ENCODE measurements at regions not wholly inside any gene's neighbourhood (a gene's known extent, or its start where the extent isn't known, plus 50 kb on each side); places are given as distances from the start of the nearest gene placed in this dataset.
"Not testable (repeated sequence)": the region's sequence is repeated elsewhere in the genome, so short reads cannot be mapped to it uniquely, and the experiment has no call there.

DNA sequence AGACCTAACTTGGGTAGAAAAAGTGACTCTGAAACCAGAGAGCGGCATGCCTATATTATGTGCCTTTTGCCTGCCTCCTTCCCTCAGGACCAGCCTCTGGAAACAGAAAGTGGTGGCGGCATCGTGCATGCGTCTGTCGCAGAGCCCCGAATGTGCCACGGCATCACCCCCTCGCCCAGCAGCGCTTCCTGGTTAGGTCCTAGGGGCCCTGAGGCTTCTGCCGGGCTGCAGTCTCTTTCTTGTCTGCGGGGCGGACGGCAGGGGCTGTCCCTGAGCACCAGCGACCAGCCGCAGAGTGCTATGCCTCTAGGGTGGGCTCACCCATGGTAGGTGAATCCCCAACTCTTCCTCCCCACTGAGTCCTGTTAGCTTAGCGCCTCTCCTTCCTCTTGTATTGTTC, 68.7 kb downstream of the VSIG4 start:
- no peak for DNase-seq (ENCODE audit: low read depth)

DNA sequence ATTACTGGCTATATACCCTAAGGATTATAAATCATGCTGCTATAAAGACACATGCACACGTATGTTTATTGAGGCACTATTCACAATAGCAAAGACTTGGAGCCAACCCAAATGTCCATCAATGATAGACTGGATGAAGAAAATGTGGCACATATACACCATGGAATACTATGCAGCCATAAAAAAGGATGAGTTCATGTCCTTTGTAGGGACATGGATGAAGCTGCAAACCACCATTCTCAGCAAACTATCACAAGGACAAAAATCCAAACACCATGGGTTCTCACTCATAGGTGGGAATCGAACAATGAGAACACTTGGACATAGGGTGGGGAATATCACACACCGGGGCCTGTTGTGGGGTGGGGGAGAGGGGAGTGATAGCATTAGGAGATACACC, 72.7 kb downstream of the VSIG4 start:
- not testable (repeated sequence) for DNase-seq (ENCODE audit: low read depth)

DNA sequence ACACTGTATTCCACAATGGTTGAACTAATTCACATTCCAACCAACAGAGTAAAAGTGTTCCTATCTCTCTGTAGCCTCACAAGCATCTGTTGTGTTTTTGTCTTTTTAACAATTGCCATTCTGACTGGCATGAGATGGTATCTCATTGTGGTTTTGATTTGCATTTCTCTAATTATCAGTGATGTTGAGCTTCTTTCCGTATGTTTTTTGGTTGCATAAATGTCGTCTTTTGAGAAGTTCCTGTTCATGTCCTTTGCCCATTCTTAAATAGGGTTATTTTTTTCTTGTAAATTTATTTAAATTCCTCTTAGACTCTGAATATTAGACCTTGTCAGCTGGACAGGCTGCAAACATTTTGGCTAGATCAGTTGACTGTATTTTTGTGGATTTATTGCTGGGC, 78.2 kb downstream of the VSIG4 start:
- no peak for DNase-seq (ENCODE audit: low read depth)

DNA sequence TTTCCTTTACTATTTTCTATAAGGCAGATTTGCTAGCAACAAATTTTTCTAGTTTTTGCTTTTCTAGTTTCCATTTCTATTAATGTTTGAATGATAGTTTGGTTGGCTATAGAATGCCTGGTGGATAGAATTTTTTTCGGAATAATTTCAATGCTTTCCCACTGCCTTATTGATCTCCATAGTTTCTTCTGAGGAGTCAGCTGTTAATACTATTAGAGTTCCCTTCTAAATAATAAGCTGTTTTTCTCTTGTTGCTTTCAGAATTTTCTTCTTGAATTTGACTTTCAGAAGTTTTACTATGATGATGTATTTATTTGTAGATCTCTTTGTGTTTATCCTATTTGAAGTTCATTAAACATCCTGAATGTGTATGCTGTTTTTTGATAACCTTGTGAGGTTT, 91.8 kb downstream of the VSIG4 start:
- no peak for DNase-seq (ENCODE audit: low read depth)

DNA sequence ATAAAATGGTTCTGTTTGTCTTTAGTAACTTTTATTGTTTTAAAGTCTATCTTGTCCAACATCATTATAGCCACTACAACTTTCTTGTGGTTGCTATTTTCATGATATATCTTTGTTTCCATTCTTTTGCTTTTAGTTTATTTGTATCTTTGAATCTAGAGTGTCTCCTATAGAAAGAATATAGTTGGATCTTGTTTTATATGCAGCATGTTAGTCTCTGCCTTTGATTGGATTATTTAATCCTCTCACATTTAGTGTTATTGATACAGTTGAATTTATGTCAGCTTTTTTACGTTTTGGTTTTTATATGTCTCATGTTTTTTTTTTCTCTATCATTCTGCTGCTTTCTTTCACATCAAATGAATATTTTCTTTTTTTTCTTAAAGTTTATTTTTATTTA, 98.1 kb downstream of the VSIG4 start:
- no peak for DNase-seq (ENCODE audit: low read depth)

DNA sequence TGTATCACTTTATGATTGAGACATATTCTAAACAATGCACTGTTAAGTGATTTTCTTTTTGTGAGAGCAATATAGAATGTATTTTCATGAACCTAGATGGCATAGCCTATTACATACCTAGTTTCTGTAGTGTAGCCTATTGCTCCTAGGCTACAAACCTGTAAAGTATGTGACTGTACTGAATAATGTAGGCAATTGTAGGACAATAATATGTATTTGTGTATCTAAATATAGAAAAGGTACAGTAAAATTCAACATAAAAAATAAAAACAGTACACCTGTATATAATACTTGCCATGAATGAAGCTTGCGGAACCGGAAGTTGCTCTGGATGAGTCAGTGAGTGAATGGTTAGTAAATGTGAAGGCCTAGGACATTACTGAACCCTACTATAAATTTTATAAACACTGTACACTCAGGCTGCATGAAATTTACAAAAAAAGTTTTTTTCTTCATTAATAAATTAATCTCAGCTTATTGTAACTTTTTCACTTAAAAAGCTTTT, 106.7 kb downstream of the VSIG4 start:
- DNase-seq (ENCODE audit: low read depth): no peak

DNA sequence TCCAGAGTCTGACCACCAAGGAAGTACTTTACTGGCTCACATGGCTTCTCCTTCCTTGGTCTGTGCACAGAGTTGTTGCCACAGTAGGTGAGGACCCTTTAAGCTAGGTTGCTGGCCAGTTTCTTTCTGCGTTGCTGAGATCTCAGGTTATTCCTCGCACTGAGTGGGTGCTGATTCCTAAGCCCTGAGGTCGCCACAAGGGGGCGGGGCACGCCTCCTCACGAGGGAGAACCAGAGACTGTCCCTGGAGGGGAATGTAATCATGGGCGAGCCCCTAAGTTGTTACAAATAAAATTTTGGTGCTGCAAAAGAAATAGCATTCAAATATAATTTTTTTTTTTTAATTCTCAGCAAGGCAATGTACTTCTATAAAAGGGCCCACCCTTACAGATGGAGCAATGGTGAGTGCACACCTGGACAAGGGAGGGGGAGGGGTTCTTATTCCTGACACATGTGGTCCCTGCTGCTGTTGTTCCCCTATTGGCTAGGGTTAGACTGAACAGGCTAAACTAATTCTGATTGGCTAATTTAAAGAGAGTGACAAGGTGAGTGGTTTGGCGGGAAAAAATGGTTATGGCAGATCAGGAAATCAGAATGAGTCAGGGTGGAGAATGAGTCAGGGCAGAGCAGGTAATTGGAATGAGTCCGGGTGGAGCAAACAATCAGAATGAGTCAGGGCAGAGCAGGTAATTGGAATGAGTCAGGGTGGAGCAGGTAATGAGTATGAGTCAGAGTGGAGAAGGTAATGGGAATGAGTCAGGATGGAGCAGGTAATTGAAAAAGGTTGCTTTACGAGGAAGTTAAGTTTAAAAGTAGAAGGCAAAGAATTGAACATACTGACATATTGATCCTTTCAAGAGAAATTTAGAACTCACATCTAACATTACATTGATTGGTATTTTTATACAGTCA, 107.5 kb downstream of the VSIG4 start:
- DNase-seq (ENCODE audit: low read depth): no peak

DNA sequence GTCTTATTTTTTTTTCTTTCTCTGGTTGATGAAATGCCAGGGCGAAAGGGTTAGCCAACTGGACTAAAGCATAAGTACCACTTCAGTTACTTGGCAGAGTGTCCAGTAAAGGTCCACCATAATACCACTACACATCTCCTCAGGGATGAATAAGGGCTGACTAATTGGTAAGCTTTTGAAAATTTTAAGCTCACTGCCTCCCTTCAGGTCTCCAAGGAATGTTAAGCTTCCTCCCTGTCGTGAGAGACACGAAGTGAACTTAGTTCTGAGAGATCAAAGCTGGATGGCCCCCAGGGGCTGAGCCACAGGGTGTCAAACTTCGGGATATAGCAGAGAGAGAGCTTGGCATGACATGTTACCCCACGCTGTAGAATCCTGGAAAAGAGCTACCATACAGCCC, 111.4 kb downstream of the VSIG4 start:
- no peak for DNase-seq (ENCODE audit: low read depth)

DNA sequence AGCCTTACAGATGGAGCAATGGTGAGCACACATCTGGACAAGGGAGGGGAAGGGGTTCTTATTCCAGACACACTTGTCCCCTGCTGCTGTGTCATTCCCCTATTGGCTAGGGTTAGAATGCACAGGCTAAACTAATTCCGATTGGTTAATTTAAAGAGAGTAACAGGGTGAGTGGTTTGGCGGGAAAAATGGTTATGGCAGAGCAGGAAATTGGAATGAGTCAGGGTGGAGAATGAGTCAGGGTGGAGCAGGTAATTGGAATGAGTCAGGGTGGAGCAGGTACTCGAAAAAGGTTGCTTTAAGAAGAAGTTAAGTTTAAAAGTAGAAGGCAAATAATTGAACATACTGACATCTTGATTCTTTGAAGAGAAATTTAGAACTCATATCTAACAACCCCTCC, 112.5 kb downstream of the VSIG4 start:
- not testable (repeated sequence) for DNase-seq (ENCODE audit: low read depth)

DNA sequence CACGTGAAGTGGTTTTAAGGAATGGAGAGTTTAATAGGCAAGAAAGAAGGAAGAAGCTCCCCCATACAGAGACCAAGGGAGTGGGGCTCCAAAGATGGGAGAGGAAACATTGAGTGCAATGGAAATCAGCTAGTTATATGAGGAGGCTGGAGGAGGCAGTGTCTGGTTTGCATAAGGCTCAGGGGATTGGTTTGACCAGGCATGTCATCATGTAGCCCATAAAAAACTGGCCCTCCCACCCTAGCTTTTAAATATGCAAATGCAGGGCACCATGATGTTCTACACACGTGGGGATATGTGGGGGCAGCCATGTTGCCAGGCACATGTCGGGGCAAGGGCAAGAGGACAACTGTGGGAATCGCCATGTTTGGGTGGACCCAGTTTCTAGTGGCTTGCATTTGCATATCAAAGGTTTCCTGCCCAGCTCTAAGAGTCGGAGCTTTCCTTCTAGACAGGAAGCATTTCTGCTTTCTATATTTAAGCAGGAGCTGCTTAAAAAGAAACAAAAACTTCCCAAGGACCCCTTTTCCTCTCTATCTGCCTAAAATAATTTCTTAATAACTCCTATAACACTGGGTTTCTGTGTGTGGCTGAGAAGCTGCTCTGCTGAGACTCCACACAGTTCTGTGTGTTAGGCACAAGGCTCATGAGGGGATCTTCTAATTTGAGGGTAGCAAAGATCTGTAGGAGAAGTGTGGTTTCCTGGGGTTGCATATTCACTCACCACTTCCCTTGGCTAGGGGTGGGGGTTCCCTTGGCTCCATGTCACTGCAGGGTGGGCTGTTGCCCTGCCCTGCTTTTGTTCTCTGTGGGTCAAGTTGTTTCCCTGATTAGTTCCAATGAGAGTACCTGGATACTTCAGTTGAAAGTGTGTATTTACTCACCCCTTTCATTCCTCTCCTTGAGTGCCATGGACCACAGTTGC, 113.5 kb downstream of the VSIG4 start:
- no peak for DNase-seq (ENCODE audit: low read depth)

DNA sequence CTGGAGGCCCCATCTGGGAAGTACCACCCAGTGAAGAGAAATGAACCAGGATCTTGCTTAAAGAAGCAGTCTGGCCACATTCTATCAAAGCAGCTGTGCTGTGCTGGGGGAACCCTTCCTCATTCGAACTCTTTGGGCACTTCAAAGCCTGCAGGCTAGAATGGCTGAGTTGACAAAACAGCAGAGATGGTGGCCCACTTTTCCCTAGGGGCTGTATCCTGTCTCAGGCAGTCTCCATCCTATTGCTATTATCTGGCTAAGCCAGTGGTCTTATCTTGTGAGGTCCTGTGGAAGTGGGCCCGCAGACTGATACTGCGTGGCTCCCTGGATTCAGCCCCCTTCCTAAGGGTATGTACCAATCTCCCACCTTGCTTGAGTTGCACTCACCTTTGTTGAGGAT, 114.3 kb downstream of the VSIG4 start:
- DNase-seq (ENCODE audit: low read depth): no peak

DNA sequence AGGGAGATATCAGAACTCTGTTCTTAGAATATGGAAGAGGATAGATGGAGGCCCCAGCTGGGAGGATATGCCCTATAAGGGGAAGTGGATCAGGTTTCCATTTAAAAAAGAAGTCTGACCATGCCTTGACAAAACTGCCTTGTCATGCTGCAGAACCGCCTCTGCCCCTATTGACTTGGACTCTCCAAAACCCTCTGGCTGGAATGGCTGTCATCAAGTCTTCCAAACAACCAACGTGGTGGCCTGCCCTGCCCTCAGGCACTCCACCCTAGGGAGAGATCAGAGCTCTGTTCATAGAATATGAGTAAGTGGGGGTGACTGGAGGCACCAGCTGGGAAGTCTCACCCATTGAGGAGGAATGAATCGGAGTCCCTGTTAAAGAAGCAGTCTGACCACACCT, 114.9 kb downstream of the VSIG4 start:
- no peak for DNase-seq (ENCODE audit: low read depth)

DNA sequence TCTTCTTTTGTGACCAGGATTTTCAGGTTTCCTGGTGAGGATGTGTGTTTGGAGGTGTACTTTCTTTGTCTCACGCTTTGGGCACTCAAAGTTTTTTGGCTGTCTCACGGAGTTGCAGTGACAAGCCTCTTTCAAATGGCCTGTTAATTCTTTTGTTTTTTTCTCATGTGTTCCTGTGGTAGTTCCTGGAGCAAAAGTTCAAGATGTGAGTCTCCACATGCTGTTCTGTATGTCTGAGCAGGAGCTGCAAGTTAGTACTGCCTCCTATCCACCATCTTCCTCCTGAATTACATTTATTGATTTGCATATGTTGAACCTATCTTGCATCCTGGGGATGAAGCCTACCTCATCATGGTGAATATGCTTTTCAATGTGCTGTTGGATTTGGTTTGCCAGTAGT, 118.5 kb downstream of the VSIG4 start:
- DNase-seq (ENCODE audit: low read depth): no peak

DNA sequence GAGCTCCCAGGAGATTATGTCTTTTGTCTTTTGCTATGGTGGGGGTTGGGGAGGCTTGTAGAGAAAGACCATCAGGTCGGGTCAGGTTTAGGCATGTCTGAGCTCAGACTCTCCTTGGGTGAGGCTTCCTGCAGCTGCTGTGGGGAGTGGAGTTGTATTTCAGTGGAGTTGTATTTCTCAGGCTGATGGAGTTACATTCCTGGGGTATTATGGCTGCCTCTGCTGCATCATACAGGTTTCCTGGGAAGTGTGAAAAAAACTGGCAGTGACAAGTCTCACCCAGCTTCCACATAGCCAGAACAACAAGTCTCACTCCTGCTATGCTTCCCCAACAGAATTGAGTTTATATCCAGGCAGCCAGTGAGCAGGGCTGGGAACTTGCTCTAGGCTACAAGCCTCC, 119.3 kb downstream of the VSIG4 start:
- no peak for DNase-seq (ENCODE audit: low read depth)

DNA sequence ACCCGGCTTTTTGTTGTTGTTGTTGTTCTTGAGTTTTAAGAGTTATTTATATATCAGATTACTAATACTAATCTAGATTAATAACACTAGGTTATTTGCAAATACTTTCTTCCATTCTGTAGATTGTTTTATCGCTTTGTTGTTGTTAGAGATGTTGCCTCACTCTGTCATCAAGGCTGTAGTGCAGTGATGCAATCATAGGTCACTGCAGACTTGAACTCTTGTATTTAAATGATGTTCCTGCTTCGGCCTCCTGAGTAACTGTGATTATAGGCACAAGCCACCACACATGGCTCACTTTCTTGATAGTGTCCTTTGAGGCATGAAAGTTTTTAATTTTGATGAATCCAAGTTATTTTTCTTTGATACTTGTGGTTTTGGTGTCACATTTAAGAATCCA, 129.0 kb downstream of the VSIG4 start:
- DNase-seq (ENCODE audit: low read depth): no peak

DNA sequence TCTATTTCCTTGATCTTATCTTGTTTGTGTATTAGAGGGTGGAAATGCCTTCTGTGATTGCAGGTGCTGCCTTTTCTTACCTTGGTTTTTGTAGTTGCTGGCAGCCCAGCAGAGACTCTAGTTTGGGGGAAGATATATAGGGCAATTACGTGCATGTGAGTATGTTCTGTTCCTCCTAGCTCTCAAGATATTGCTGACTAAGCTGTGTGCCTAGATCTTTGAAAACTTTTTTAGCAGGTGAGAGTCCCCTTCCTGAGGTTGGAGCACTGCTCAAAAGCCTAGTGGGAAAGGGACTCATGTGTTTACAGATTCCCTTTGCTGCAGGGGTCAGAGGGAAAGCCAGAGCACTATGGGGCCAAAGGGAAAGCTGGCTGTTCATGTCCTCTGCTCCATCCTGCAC, 136.1 kb downstream of the VSIG4 start:
- DNase-seq (ENCODE audit: low read depth): no peak

DNA sequence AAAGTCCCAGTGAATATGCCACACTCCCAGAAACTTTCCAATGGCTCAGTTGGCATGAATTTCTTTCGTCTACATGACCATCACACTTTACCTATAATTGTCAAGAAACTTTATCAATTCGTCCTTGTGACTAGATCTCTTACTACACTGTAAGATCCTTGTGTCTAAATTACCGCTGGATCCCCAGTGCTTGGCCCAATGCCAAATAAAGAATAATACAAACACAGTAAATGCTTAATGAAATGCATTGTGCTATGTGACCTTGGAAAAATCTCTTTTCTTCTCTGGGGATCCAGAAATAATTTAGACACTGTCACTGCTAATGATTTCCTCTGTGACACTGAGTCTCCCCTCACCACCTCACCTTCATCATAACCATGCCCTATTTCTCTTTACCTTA, 137.9 kb downstream of the VSIG4 start:
- DNase-seq (ENCODE audit: low read depth): no peak

DNA sequence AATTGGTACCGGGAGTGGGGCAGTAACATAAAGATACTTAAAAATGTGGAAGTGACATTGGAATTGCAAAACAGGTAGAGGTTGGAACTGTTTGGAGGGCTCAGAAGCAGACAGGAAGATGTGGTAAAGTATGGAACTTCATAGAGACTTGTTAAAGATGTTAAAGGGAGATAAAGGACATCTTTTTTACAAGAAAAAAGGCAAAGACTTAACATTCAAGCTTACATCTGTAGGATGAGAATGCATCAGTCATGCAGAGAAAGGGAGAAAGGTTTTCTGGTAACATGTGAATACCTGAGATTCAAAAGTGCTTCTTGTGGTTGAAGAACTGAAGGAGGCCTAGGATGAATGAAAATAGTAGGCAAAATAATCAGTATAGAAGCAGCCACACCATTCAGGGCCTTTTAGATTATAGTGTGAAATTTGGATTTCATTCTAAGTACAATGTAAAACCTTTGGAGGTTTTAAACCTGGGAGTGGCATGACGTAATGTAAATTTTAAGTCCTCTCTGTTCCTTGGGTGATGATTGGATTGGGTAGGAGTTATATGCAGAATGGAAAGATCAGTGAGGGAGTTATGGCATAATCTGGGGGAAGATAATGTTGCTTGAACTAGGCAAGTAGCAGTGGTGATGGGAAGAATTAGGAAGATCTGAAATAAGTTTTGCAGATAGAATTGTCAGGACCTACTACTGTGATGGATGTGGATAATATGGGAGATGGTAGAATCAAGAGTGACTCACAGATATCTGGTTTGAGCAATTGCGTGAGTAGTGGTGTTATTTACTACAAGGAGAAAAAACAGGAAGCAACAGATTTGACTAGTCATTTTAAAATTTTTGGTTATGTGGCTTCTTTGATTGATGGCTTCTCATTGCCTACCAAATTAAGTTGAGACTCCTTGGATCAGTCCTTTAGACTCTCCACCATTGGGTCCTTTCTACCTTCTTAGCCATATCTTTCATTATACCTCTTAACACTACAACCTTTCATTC, 138.7 kb downstream of the VSIG4 start:
- no peak for DNase-seq (ENCODE audit: low read depth)

DNA sequence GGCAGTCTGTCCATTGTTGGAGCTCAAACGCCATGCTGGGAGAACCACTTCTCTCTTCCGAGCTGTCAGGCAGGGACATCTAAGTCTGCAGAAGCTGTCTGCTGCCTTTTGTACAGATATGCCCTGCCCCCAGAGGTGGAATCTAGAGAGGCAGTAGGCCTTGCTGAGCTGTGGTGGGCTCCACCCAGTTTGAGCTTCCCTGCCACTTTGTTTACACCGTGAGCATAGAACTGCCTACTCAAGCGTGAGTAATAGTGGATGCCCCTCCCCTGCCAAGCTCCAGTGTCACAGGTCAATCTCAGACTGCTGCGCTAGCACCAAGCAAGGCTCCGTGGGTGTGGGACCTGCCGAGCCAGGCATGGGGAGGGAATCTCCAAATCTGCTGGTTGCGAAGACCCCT, 145.7 kb downstream of the VSIG4 start:
- no peak for DNase-seq (ENCODE audit: low read depth)

DNA sequence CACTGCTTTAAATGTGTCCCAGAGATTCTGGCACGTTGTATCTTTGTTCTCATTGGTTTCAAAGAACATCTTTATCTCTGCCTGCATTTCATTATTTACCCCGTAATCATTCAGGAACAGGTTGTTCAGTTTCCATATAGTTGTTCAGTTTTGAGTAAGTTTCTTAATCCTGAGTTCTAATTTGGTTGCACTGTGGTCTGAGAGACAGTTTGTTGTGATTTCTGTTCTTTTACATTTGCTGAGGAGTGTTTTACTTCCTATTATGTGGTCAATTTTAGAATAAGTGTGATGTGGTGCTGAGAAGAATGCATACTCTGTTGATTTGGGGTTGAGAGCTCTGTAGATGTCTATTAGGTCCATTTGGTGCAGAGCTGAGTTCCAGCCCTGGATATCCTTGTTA, 148.1 kb downstream of the VSIG4 start:
- DNase-seq (ENCODE audit: low read depth): not testable (repeated sequence)

DNA sequence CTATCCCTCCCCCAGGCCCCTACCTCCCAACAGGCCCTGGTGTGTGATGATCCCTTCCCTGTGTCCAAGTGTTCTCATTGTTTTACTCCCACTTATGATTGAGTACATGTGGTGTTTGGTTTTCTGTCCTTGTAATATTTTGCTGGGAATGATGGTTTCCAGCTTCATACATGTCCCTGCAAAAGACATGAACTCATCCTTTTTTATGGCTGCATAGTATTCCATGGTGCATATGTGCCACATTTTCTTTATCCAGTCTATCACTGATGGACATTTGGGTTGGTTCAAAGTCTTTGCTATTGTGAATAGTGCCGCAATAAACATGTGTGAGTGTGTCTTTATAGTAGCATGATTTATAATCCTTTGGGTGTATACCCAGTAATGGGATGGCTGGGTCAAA, 151.7 kb downstream of the VSIG4 start:
- not testable (repeated sequence) for DNase-seq (ENCODE audit: low read depth)

DNA sequence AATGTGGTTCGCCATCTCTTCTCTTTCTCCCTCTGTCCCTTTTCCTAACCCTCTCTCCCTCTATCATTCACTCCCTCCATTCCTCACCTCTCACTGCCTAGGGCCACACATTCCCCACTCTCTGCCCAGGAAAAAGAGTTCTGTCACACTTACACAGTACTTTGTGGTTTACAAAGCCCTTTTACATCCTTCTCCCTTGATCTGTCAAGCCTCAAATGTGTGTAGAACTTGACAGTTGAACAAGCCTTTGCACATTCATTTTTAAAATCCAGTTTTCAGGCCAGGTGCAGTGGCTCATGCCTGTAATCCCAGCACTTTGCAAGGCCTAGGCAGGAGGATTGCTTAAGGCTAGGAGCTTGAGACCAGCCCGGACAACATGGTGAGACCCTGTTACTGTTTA, 156.3 kb downstream of the VSIG4 start:
- DNase-seq (ENCODE audit: low read depth): no peak

Data from iris pigment epithelial cell (primary cell).